Stimulated activated naive CD8-positive, alpha-beta T cell treated with anti-CD3 and anti-CD28 coated beads, Interleukin-15, Interleukin-2, amounts not matched to agents 100 U/mL and 50 U/mL, for 24 hours (primary cell): ENCODE measurements at regions not wholly inside any gene's neighbourhood (a gene's known extent, or its start where the extent isn't known, plus 50 kb on each side); places are given as distances from the start of the nearest gene placed in this dataset.
"Not testable (repeated sequence)": the region's sequence is repeated elsewhere in the genome, so short reads cannot be mapped to it uniquely, and the experiment has no call there.

Experiments used
- ATAC-seq: fragments of 150-1000 bp; cut with Tn5 transposase; one replicate; pipeline ENCODE4 v1.10.0; 2021
- DNase-seq: peaks from one replicate; pipeline ENCODE4 v3.0.0; 2021

GRCh38 chr11:98394500-98394899, 626.2 kb upstream of the CNTN5 start:
- ATAC-seq, DNase-seq: not testable (repeated sequence)

GRCh38 chr11:98398508-98398907, 622.2 kb upstream of the CNTN5 start:
- DNase-seq (no peak), ATAC-seq (no peak)

- DNase-seq: no peak
- no peak for ATAC-seq
These were observed 611.7 kb upstream of the CNTN5 start for GRCh38 chr11:98409069-98409468.

- no peak for DNase-seq
- no peak for ATAC-seq
These were observed 609.0 kb upstream of the CNTN5 start for GRCh38 chr11:98411777-98412176.

- no peak for DNase-seq
- ATAC-seq: no peak
These were observed 603.4 kb upstream of the CNTN5 start for GRCh38 chr11:98417256-98417755.

GRCh38 chr11:98423933-98424332, 596.8 kb upstream of the CNTN5 start:
- DNase-seq: no peak
- no peak for ATAC-seq

- ATAC-seq, DNase-seq: not testable (repeated sequence)
These were observed 596.0 kb upstream of the CNTN5 start for GRCh38 chr11:98424773-98425172.

- no peak for ATAC-seq
- no peak for DNase-seq
These were observed 589.0 kb upstream of the CNTN5 start for GRCh38 chr11:98431463-98432359.

- no peak for ATAC-seq
- no peak for DNase-seq
These were observed 586.5 kb upstream of the CNTN5 start for GRCh38 chr11:98434296-98434695.

- DNase-seq (no peak), ATAC-seq (no peak)
These were observed 567.4 kb upstream of the CNTN5 start for GRCh38 chr11:98453378-98453777.

- DNase-seq (no peak), ATAC-seq (no peak)
These were observed 565.0 kb upstream of the CNTN5 start for GRCh38 chr11:98455500-98456307.

- ATAC-seq (no peak), DNase-seq (no peak)
These were observed 564.5 kb upstream of the CNTN5 start for GRCh38 chr11:98456308-98456680.

GRCh38 chr11:98495016-98495415, 525.7 kb upstream of the CNTN5 start:
- DNase-seq (no peak), ATAC-seq (no peak)

GRCh38 chr11:98495601-98496000, 525.1 kb upstream of the CNTN5 start:
- no peak for ATAC-seq
- no peak for DNase-seq

GRCh38 chr11:98507208-98507607, 513.5 kb upstream of the CNTN5 start:
- ATAC-seq: no peak

GRCh38 chr11:98512938-98513337, 507.8 kb upstream of the CNTN5 start:
- DNase-seq (no peak), ATAC-seq (no peak)

More at GRCh38 chr11:98507208-98507607, 513.5 kb upstream of the CNTN5 start:
- no peak for DNase-seq

- DNase-seq (no peak), ATAC-seq (no peak)
These were observed 489.2 kb upstream of the CNTN5 start for GRCh38 chr11:98531576-98531975.

- ATAC-seq (no peak), DNase-seq (no peak)
These were observed 484.7 kb upstream of the CNTN5 start for GRCh38 chr11:98536023-98536422.

GRCh38 chr11:98538358-98538757, 482.4 kb upstream of the CNTN5 start:
- not testable (repeated sequence) for ATAC-seq

GRCh38 chr11:98545544-98546175, 475.1 kb upstream of the CNTN5 start:
- DNase-seq (no peak), ATAC-seq (no peak)

More at GRCh38 chr11:98538358-98538757, 482.4 kb upstream of the CNTN5 start:
- not testable (repeated sequence) for DNase-seq

- ATAC-seq (no peak), DNase-seq (no peak)
These were observed 471.2 kb upstream of the CNTN5 start for GRCh38 chr11:98549571-98549970.

GRCh38 chr11:98559961-98560360, 460.8 kb upstream of the CNTN5 start:
- ATAC-seq: no peak
- DNase-seq: no peak
